Limb (tissue), 2 donors: ENCODE measurements at regions not wholly inside any gene's neighbourhood (a gene's known extent, or its start where the extent isn't known, plus 50 kb on each side); places are given as distances from the start of the nearest gene placed in this dataset.
"Not testable (repeated sequence)": the region's sequence is repeated elsewhere in the genome, so short reads cannot be mapped to it uniquely, and the experiment has no call there.

Experiments used
- DNase-seq, 2 donors: peaks; one replicate each; pipeline ENCODE4 v3.0.0-alpha.2; 2016; ENCODE audit errors: extremely low spot score in 2 of 2

DNA sequence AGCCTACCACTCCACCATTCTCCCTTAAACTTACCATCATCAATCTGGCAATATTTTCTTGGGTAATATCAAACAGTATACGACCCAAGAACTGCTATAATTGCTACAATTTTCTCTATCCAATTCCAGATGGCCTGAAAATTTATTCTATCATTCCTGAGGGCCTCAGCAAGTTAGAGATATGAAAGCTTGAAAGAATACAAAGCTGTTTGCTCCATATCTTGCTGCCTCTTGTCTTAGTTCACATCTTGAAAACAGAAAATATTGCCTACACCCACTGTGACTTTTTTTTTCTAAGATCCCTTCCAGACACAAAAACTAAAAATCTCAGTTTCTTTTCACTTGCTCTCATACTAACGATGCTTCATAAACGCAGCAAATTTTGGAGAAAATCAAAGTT is 898.9 kb downstream of the OTOL1 start:
- DNase-seq, result no peak

DNA sequence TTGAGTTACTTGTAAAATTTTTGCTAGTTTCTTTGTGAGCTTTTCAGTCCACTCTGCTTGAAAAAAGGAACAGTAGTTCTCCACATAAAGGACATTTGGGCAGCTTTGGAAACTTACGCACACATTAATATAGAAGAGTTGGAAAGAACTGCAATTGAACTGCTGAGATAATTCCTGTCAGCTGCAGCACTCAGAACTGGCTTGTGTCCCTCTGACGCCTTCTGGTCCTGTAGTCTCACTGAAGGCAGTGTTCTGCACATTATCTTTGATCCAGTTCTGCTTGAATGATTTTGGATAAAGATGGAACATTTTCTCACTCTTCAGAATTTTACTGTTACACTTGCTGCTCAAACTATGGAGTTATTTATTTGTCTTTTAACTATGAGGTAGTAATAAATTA is 901.9 kb downstream of the OTOL1 start:
- no peak for DNase-seq

DNA sequence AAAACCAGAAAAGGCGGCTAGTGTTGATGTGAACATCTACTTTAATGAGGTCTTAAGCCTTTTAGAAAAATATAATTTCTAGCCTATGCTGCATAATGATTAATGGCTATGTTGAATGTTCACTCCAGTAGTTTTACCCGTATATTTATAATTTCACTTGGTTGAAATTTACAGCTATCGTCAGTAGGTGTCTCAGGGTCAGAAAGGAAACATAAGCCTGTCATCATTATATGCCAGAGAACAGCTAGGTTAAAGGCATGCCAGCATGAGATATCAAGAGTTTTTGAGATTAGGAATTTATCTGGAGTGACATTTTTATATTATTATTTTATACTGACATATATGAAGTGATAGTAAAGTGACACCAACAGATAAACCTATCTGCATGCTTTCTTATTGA is 904.1 kb downstream of the OTOL1 start:
- DNase-seq, result no peak

DNA sequence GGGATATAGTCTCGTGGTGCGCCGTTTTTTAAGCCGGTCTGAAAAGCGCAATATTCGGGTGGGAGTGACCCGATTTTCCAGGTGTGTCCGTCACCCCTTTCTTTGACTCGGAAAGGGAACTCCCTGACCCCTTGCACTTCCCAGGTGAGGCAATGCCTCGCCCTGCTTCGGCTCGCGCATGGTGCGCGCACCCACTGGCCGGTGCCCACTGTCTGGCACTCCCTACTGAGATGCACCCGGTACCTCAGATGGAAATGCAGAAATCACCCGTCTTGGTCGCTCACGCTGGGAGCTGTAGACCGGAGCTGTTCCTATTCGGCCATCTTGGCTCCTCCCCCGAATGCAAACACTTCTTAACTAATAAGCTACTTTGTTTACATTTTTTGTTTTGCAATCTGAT is 914.9 kb downstream of the OTOL1 start:
- not testable (repeated sequence) for DNase-seq

DNA sequence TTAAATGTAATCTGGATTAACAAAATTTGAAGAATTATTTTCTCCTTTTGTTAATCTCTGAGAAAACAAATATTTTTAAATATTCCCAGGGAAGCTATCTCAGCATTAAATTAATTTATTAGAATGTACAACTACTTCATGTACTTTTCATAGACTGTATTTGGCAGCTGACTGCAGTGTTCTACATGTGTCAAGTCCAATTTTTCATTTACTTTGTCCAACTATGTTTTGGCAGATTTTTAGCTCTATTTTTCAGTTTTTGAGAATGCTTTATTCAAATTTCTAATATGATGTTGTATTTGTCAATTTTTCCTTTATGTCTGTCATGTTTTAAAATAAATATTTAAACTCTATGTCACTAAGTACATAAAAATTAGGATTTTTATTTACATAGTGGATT is 925.1 kb downstream of the OTOL1 start:
- no peak for DNase-seq

DNA sequence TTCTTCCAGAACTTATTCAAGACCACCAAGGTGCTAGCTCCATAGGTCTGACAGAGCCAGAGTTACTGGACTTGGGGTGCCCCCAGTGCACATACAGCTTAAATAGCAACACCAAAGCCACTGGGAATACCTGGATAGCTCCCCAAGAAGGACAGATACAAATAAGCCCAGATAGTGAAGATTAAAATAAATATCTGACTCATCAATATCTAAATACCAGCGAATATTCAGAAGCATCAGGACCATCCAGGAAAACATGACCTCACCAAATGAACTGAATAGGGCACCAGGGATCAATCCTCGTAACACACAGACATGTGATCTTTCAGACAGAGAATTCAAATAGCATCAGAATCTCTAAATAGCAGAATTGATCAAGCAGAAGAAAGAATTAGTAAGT is 931.6 kb downstream of the OTOL1 start:
- DNase-seq, result no peak

DNA sequence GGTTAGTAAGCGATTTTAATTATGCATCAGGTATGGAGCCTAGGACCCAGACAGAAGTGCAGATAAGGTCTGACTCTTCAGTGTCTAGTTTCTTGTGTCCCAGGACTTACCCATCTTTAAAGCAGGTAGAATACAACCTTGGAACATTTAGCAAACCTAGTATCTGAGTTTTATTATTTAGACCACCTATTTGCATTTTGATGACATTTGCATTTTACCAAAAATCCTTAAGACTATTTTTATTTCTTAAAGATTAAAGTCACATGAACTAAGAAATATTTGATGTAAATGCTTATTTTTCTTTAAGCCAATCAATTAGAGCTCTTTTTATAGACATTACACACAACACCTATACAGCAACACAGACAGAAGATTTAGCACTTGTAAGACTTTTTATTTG is 939.1 kb downstream of the OTOL1 start:
- no peak for DNase-seq

DNA sequence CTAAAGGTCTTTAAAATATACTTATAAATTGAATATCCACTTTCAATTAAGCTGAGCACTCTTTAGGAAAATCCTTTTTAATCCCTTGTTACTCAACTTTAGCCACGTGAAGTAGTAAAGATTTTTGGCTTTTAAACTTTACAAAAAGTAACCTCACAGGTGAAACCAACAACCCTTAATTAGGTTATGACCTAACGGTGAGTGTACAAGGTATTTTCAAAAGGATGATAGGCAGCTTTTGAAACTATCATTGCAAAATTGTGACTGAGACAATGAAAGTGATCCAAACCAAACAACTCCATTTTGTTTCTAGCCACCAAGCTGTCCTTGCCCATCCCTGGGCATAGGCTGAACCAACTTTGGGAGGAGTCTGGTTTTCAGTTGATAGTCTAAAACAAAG is 940.2 kb downstream of the OTOL1 start:
- no peak for DNase-seq

DNA sequence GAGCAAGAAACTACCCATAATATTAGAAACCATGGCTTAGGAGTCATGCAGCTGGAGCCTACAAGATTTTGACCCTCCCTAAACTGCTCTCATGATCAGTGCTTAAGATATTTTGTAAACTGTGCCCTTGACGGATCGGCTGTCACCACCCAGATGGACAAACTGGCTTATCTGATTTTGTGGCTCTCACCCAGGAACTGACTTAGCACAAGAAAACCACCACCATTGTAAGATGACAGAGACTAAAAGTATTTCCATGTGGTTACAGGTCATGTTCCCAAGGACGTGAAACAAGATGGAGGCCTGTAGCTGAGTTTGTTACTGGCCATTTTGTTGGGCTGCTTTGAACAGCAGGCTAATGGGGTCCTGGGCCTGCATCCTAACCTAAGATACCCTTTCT is 940.9 kb downstream of the OTOL1 start:
- DNase-seq, result no peak

DNA sequence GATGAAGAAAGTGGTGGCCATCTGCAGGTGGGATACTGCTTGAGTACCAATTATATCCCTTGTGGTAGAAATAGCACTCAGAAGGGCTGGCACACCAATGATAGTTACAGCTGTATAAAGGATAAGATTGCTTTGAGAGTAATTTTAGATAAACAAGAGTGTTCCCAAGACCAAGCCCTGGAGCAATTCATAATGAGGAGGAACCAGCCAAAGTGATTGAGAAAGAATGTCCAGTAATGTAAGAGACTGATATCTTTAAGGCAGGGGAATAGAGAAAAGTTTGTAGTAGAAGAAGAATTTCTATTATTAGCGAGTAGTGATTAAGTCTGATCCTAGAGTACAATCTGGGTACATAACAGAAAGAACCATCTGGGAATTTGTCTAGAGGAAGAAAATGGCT is 945.1 kb downstream of the OTOL1 start:
- DNase-seq, result no peak

DNA sequence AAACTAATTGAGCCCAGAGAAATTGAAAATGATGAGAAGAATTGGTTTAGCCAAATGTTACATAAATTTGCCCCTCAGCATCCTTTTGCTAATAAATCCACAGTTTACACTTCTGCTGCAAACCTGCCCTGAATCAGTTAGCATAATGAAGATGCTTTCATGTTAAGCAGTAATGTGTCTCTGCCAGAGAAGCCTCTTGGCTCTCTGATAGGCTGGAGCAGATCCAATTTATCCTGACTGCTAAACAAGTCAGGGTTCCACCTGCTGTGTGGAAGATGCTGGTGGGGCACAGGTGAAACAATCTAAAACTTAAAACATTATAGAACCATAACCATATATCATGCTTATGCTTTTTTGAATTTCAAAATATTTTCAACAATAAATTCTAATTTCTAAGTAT is 946.8 kb downstream of the OTOL1 start:
- DNase-seq, result no peak

DNA sequence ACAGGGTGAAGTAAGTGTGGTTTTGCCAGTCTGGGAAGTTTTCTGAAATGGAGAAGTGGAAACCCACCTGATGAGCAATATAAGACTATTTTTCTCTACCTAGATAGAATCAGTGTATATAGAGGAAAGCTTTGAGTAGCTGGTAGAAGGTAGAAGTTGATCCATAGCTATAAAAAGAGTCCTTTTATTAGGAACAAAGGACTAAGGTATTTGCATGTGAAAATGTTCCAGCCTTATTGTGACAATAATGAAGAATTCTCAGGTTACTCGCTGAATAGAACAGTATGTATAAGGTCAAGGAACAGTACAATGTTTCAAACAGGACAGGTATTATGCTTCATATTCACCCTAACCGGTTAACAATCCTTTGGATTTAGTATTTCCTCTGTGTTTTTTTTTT is 972.2 kb downstream of the OTOL1 start:
- no peak for DNase-seq

DNA sequence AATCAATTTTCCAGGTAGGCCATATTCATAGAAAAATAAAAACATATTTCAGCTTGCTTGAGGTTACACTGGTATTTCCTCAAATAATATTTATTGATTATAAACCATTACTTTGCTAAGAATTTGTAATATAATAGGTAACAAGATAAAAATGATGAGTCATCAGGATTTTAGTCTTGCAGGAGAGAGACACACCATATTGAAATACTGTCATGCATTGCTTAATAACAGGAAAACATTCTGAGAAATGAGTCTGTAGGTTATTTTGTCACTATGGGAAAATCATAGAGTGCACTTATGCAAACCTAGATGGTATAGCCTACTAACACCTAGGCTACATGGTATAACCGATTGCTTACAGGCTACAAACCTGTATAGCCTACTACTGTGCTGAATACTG is 990.5 kb downstream of the OTOL1 start:
- no peak for DNase-seq

DNA sequence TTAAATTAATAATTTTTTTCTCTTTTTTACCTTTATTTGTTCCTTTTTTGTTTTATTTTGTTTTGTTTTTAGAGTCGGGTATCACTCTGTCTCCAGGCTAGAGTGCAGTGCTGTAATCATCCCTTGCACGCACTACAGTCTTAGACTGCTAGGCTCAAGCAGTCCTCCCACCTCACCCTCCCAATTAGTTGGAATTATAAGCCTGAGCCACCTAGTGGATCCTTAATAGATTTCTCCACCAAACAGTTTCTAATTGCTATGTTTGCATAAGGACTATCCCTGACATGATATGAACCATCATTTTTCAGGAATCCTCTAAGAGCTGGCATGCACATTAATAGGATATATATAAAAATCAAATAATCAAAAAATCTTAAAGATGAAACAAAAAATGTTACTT is 993.2 kb downstream of the OTOL1 start:
- no peak for DNase-seq

DNA sequence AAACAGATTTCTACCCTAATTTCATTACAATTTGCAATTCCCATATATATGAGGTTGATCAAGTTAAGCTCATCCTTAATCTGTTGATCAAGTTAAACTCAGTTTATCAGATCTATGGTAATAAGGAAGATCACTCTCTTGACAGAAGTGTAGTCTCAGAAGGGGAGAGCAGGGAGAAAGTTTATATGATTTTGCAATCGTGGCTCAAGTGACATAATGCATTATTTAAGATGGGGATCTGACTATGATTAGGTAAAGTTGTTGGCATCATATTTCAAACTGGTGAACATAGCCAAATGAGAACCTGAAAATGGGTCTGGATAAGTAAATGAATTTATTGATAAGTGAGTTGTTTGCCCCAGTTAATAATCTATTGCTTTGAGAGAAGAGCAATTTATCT is 995.3 kb downstream of the OTOL1 start:
- no peak for DNase-seq

DNA sequence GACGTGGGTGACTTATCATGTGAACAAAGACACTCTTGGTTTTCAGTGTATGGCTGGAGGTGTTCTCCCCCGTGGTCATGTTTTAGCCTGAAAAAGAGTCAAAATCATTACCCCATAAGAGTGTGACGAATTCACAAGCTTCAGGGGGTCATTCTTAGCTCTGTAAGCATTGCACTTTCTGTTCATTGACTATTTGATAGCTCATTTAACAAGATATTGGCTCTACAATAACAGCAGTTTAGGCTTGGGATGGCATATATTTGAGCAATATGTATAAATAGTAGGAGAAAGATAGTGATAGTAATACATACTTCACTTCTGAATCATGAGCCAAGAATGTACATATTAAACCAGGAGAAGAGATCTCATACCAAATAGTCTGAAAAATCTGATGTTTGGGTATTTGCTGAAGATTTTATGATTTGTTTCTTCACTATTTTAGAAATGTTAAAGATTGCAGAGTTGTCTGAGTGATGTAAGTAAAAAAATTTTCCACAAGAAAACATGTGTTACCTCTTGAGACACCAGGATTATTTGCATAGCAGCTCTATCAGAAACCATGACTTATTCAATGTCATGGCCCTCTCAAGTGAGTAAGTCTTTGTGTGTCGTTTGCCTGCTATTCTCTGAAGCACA is 996.0 kb downstream of the OTOL1 start:
- no peak for DNase-seq

DNA sequence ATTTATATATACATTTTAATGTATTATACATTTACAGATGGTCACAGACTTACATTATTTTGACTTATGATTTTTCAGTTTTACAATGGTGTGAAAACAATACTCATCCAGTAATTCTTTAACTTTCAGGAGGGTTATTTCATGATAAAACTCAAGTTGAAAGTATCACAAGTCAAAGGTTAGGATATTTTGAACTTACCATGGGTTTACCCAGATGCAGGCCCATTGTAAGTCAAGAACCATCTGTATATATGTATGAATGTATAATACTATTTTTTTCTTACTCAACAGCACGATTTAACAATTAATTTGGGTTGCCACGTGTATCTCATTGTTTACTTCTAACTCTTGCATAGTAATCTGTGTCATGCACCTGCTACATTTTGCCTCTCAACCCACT is 1002.0 kb downstream of the OTOL1 start:
- DNase-seq, result no peak

DNA sequence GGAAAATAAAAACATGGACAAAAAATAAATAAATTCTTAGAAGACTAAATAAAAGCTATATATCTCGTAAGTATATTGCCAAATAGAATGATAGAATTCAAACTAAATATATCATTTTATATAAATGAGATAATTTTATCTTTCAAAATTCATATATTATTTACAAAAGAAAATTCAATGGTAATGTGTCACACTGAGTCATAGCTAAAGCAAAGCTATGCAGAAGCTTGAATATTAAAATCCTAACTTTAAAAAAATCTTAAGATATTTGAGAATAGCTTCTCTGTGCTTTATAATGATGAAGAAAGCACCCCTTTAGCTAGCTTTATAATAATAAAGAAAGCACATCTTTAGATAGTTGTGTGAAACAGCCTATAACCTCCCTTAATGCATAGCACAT is 1010.8 kb downstream of the OTOL1 start:
- no peak for DNase-seq

DNA sequence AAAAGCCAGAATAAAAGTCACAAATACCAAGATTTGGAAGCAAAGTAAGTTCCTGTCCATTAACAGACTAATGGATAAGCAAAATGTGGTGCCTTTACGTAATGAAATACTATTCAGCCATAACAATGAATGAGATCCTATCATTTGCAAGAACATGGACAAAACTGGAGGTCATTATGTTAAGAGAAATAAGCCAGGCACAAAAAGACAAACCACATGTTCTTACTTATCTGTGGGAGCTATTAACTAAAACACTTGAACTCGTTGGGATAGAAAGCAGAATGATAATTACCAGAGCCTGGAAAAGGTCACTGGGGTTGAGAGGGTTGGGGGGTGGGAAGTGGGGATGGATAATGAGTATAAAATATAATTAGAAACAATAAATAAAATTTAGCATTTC is 1015.9 kb downstream of the OTOL1 start:
- no peak for DNase-seq

DNA sequence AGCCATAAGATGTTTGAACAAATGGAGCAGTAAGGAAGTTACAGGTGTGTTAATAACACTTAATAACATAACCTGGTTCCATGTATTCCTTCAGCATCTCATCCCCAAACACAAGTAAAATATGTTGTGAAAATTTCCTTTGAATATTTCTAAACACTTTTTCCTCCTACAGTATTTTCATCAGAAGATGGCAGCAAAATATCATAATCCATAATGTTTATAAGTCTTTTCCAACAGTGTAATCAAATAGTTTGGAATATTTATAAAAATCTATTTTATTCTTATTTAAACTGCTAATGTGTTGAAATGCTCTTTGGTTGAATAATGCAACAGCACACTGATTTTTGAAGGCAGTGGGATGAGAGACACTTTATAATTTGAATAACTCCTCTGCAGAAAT is 1020.5 kb downstream of the OTOL1 start:
- DNase-seq, result no peak

DNA sequence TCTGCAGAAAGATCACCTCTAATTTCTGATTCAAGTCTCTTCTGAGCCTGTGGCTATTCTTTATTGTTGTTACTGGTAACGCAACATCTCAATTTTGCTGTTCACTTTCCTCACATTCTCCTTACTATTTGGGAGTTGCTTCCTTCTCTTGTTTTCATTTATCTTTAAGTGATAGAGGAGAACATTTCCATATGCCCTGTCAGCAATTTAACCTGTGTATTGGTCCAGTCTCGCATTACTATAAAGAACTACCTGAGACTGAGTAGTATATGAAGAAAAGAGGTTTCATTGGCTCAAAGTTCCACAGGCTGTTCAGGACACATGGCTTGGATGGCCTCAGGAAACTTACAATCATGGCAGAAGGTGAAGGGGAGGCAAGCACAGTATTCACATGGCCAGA is 1025.1 kb downstream of the OTOL1 start:
- no peak for DNase-seq

DNA sequence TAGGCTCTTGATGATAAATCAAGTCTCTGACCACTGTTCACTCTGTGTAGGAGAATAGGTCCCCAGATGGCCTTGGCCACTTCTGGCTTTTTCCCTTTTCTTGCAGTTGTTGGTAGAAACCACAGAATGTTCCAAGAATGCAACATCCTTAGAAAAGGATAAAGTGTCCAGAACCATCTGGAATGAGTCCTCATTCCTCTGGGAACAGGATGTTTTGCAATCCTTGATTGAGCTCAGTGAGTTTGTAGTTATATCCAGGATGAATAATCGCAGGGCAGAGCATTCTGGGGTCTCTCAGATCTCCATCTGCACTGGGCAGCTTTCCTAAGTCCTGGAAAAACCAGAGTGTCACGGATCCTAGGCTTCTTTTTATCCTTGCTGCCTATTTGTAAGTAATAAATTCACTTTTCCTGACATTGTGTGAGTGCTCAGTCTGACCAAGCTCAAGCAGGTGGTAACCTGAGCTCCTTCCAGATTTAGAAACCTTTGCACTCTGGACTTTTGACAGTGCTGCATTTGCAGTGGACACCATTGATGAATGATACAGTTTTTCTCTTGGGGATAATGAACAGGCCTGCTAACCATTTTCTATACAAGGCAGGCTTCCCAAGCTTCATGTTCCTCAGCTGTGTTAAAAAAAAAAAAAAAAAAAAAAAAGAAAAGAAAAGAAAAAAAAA is 1028.6 kb downstream of the OTOL1 start:
- DNase-seq, result peak in 1 of 2 donors; percentile 49

DNA sequence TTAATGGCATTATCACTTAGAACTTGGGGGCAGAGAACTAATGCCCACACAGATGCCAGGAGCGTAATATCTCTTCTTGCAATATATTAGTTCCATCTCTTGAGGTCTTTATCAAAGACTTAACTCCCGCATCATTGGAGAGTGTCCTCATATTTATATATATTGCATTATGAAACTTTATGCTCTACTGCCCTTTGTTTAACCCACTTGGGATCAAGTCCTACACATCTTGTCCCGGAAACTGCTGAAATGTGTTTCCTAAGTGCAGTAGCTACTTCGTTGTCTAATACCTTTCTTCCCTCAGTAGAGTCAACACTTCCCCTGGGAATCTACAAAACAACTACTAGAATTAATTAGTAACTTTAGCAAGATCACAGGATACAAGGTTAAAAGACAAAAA is 1029.2 kb downstream of the OTOL1 start:
- no peak for DNase-seq

DNA sequence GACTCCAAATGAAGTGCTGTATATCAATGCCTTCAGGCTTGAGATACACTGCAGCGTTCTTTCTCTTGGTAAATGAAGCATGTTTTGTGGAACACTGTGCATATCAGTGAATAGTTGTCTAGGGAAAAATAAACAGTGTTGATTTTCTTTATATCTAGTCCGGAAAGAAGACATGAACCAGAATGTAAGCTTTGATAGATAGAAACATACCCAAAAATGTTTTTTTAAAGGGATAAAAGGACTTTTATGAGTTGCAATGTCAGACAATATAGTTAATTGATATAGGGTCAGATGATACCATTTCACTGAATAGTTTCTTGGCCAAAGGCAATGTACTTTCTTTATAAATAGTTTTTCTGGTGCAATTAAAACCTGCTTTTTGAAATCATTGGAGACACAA is 1037.8 kb downstream of the OTOL1 start:
- DNase-seq, result no peak
